HG02678 (cell line): ENCODE measurements at regions not wholly inside any gene's neighbourhood (a gene's known extent, or its start where the extent isn't known, plus 50 kb on each side); places are given as distances from the start of the nearest gene placed in this dataset.
"Not testable (repeated sequence)": the region's sequence is repeated elsewhere in the genome, so short reads cannot be mapped to it uniquely, and the experiment has no call there.

Experiments
- ATAC-seq: cut with Tn5 transposase; IDR thresholded peaks from one replicate; pipeline ENCODE4 v1.9.1; 2021; ENCODE audit warnings: mild to moderate bottlenecking, moderate library complexity; ENCODE audit not compliant: unreplicated experiment

- not testable (repeated sequence) for ATAC-seq
Observed at GRCh38 chr4:138352446-138352845, 110.3 kb upstream of the SLC7A11 start.

GRCh38 chr4:138348055-138348454 is 105.9 kb upstream of the SLC7A11 start:
- peak; percentile 61 for ATAC-seq

DNA sequence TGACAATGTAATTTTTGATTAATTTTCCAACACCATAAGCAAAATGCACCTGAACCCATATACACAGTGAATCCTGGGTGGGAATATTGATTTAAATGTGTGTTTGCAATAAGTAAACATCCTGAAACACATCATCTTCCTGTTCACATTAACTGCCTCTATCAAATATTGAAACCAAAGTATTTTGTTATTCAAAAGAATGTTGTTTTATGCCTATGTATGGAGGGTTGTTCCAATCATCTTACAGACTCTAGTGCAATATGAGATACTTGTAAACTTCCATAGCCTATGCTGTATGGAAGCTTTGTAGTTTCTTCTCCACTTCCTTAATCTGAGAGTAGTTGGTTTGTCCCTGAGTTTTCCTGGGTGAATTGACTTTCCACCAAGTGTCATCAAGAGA is 105.4 kb upstream of the SLC7A11 start:
- no peak for ATAC-seq

DNA sequence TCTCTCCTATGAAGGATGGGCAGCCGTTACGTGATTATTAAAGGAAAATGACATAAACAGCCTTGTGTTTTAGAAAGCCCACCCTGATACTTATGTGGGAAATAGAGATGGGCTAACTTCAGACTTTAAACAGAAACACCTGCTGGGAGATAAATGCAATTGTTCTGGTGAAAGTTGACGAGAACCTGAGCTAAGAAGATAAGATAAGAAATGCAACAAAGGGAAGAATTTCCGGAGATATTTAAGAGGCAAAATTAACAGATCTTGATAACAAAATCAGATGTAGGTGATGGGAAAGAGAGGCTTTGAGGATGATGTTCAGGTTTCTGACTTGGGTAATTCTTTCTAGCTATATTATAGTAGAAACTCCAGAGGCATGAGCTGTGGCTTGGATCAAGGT is 102.7 kb upstream of the SLC7A11 start:
- ATAC-seq, result no peak

GRCh38 chr4:138344054-138344453 is 101.9 kb upstream of the SLC7A11 start:
- no peak for ATAC-seq

DNA sequence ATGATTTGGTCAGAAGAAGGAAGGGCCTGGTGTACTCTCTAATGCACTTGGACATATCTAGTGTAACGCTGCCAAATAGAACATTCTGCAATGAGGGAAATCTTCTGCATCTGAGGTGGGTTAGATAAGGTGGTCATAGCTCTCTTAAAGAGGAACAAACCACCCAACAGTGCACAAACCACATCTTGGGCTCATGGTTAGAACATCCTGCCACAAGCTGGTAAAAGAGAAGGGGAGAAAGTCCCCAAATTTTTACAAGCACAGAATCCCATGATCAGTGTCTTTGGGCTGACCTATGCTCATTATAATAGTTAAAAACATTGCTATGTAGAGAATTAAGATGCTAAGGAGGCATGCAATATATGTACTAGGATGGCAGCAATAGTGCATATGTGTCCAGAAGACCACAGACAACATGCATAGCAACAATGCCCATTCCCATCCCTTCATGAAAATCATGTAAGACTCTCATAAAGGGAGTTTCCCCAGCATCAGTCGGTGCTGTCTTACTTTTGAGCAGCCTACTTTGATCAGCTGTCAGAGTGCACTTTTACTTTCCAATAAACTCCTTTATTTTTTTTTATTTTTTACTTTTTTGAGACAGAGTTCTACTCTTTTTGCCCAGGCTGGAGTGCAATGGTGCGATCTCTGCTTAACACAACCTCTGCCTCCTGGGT is 99.7 kb upstream of the SLC7A11 start:
- peak; percentile 88 for ATAC-seq

DNA sequence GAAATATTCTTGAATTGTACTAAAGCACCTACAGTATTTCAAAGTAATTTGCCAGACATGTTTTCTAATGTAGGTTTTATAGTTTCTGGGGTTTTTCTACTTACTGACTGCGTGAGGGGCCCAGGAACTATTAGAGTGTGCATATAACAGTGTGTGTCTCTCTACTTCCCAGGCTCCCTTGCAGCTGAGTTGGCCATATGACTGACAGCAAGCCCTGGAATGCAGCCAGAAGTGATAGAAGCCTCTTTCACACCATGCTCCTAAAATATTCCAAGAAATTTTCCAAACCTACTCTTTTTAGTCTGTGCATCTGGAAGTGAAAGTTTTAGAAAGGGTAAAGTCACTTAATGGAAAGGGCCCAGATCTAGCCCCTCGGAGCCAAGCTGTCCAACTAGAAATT is 96.7 kb upstream of the SLC7A11 start:
- ATAC-seq, result no peak

DNA sequence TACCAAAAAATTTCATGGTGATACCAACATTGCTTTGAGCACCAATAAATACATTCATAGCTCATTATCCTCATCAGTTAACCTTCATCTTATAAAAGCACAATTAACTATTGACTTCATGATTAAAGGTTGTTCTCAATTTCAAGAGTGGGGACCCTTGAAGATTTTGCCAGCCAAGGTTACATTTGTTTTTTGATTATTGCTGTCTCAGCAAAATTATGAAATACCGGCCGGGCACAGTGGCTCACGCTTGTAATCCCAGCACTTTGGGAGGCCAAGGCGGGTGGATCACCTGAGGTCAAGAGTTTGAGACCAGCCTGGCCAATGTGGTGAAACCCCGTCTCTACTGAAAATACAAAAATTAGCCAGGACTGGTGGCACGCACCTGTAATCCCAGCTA is 96.1 kb upstream of the SLC7A11 start:
- not testable (repeated sequence) for ATAC-seq

- ATAC-seq, result no peak
Observed at GRCh38 chr4:138334346-138335016, 92.3 kb upstream of the SLC7A11 start.

DNA sequence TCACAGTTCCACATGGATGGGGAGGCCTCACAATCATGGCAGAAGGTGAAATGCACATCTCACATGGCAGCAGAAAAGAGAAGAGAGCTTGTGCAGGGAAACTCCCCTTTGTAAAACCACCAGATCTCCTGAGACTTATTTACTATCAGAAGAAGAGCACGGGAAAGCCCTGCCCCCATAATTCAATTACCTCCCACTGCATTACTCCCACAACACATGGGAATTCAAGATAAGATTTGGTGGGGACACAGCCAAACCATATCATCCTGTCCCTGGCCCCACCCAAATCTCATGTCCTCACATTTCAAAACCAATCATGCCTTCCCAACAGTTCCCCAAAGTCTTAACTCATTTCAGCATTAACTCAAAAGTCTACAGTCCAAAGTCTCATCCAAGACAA is 90.3 kb upstream of the SLC7A11 start:
- not testable (repeated sequence) for ATAC-seq

- no peak for ATAC-seq
Observed at GRCh38 chr4:138330531-138330930, 88.4 kb upstream of the SLC7A11 start.

DNA sequence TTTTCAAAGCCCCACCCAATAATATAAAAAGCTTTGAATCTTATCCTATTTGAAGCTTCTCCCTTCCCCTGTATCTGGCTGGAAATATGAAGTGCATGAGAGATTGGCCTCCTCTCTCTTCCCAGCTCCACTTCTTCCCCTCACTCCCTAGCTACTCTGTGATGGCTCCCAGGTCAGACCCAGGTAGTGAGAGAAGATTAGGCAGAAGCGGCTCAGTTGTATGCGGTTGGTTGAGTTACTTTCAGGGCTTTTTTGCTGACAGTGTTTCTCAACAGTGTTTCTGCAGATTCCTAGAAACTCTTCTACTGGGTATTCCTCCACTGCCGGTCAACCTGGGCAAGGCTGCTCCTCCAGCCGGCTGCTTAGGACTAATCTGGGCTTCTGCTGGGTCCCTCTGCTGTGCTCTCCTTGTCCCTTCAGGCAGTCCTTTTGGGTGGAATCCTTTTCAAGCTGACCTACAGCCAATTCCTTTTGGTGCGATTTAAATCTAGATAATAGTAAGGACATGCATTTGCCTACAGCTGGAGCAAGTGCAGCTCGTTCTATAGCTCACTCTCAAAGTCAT is 87.4 kb upstream of the SLC7A11 start:
- no peak for ATAC-seq

DNA sequence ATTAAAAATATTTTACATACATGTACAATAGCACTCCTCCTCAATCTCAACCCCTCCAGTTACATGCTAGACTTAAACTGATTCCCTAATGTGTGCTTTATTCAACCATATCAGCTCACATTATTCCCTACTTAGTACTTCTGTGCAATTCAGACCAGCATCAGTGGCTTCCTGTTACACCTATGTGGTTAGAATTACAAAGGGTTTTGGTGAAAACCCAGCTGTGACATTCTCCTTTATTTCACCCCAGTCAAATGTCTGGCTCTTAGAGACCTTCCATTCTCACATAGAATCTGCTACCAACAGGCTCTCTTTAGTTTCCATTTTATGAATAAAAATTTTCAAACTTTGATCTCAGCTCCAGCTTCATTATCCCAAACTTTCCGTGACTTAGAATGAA is 85.2 kb upstream of the SLC7A11 start:
- no peak for ATAC-seq

DNA sequence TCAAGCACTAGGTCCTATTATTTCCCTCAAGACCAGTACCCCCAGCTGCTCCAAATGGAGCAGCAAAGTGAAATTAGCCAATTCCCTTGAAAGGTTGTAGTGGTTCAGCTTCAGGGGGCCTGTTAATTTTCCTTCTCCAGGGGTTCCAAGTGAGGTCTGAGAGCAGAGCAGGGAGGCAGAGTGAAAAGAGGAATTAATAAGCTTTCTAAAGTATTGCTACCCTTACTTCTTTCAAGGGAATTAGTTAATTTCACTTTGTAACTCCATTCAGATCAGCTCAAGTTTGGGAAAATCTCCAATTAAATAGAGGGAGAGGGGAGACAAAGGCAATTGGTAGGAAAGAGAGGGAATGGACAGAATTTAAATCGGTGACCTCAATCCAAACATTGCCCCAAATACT is 78.7 kb upstream of the SLC7A11 start:
- no peak for ATAC-seq

GRCh38 chr4:138320030-138320429 is 77.9 kb upstream of the SLC7A11 start:
- ATAC-seq, result no peak

DNA sequence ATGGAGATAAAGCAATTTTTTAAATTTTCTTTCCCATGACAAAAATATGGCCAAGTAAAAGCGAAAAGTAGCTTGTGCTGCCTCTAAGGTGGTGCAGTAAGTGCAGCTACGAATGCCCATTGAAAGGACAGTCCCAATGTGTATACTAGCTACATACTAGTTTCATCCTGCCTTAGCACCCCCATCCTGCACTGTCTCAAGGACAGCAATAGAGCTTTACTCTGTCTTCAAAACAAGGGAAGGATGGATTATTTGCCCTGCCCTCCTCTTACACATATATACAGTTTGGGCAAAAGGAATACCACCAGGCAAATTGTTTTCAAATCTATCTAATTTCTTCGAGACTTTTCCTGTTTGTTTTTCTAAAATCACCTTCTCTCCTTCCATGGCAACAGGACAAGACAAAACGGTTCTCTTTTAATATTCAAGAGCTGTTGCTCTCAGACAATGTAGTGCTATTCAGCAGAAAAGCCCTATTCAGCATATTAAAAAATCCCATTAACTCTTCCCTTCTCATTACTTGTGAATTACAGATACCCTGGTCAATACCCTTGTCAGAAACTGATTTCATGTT is 75.1 kb upstream of the SLC7A11 start:
- no peak for ATAC-seq

DNA sequence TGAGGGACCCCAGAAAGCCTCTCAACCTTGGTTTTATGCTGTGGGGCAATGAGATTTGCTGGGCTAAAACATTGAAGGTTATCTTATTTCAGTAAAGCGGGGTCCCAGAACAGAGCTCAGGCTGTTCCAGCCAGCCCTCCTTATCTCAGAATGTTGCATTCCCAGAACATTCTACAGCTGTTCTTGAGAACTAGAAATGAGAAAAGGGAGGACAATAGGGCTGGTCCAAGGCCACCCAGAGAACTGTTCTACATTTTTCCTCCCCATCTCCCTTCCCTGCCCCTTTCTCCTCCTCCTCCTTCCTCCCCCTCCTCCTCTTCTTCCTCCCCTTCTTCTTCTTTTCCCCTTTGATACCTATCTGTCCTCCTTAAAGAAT is 70.4 kb upstream of the SLC7A11 start:
- ATAC-seq, result no peak

DNA sequence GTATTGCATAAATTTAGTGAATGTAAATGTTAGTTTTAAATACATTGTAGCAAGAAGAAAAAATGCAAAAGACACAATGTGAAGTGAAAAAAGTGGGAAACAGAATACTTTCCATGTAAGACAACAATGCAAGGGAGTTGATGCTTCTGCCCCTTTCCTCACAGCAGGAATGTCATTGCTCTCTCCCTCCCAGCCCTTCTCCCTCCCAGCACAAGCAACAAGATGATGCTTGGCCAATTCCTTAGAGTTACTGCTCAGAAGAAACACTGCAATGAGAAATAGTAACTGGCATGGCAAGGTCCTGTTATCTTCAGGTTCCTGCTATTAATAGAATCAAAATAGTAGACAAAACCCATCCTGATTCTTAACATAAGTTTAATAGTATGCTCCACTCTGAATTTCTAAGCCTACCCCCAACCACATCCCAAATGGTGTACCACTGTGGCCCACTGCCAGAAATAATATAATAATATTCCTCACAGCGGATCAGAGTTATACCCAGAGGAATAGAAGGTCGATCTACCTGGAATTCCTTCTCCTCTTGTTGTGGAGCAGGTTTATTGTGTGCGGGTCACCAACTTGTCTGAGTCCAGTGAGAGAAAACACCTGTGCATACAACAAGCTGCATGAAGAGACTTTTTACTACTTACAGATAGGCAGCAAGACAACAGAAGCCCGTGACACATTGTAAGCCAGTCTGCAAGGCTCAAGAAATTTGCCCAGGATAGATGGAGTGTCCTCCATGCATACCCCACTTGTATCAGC is 69.8 kb upstream of the SLC7A11 start:
- ATAC-seq, result no peak

GRCh38 chr4:138310991-138311390 is 68.8 kb upstream of the SLC7A11 start:
- ATAC-seq, result no peak

DNA sequence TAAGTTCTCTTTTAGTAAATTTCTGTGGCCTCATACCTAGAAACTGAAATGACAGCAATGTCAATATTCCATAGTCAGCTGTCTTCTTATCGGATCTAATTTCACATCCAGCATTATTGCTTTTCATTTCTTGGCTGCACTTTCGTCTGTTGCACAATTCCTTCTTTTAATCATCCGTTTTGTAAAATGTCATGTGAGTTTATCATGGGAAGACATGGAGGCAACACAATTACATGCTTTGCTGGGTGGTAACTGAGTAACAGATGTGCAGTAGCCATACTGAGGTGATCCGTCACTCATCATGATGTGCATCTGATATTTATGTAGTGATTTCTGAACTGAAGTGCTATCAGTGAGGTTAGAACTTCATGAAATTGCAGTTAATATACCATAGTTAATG is 68.3 kb upstream of the SLC7A11 start:
- ATAC-seq, result no peak

GRCh38 chr4:138308356-138308755 is 66.2 kb upstream of the SLC7A11 start:
- ATAC-seq, result no peak
